ENCODE measurements at regions not wholly inside any gene's neighbourhood (a gene's known extent, or its start where the extent isn't known, plus 50 kb on each side); places are given as distances from the start of the nearest gene placed in this dataset.

- no peak for TF ChIP-seq CTCF (IDR thresholded peaks at IDR 0.05)
- no peaks in the 10 kb centered on the region for H3K9me3 Mint-ChIP-seq (ENCODE audit: unreplicated experiment)
- peaks cover 4% of the 10 kb centered on the region for H3K27me3 Mint-ChIP-seq (ENCODE audit: unreplicated experiment)
- no peak overlapping the region for H3K27ac Mint-ChIP-seq (ENCODE audit: unreplicated experiment)
- H3K36me3 Mint-ChIP-seq (ENCODE audit: unreplicated experiment): no peaks in the 10 kb centered on the region
- no peaks in the 10 kb centered on the region for H3K4me1 Mint-ChIP-seq (ENCODE audit: unreplicated experiment)
- DNase-seq (ENCODE audit: extremely low spot score, unreplicated experiment): no peak
- H3K4me3 Mint-ChIP-seq (ENCODE audit: unreplicated experiment): no peak overlapping the region
Observed at GRCh38 chr5:12071455-12071854, 167.2 kb upstream of the CTNND2 start.

GRCh38 chr5:12023614-12024241 is 119.5 kb upstream of the CTNND2 start:
- Mint-ChIP-seq H3K9me3 (ENCODE audit: unreplicated experiment) (no peaks in the 10 kb centered on the region), H3K27me3 (ENCODE audit: unreplicated experiment) (peaks cover 6% of the 10 kb centered on the region), H3K27ac (ENCODE audit: unreplicated experiment) (no peak overlapping the region), H3K4me1 (ENCODE audit: unreplicated experiment) (no peaks in the 10 kb centered on the region), H3K4me3 (ENCODE audit: unreplicated experiment) (no peak overlapping the region), H3K36me3 (ENCODE audit: unreplicated experiment) (no peaks in the 10 kb centered on the region)
- peak; percentile 73 for TF ChIP-seq CTCF (IDR thresholded peaks at IDR 0.05)
- no peak for DNase-seq (ENCODE audit: extremely low spot score, unreplicated experiment)

GRCh38 chr5:12022444-12022843 is 118.2 kb upstream of the CTNND2 start:
- Mint-ChIP-seq H3K27me3 (ENCODE audit: unreplicated experiment) (peaks cover 6% of the 10 kb centered on the region), H3K36me3 (ENCODE audit: unreplicated experiment) (no peaks in the 10 kb centered on the region), H3K27ac (ENCODE audit: unreplicated experiment) (no peak overlapping the region), H3K9me3 (ENCODE audit: unreplicated experiment) (no peaks in the 10 kb centered on the region), H3K4me1 (ENCODE audit: unreplicated experiment) (no peaks in the 10 kb centered on the region), H3K4me3 (ENCODE audit: unreplicated experiment) (no peak overlapping the region)
- TF ChIP-seq CTCF (IDR thresholded peaks at IDR 0.05): no peak
- no peak for DNase-seq (ENCODE audit: extremely low spot score, unreplicated experiment)

GRCh38 chr5:12019306-12019705 is 115.1 kb upstream of the CTNND2 start:
- no peak for DNase-seq (ENCODE audit: extremely low spot score, unreplicated experiment)
- H3K9me3 Mint-ChIP-seq (ENCODE audit: unreplicated experiment): no peaks in the 10 kb centered on the region
- no peak for TF ChIP-seq CTCF (IDR thresholded peaks at IDR 0.05)
- H3K27me3 Mint-ChIP-seq (ENCODE audit: unreplicated experiment): peaks cover 6% of the 10 kb centered on the region
- H3K4me3 Mint-ChIP-seq (ENCODE audit: unreplicated experiment): no peak overlapping the region
- no peaks in the 10 kb centered on the region for H3K36me3 Mint-ChIP-seq (ENCODE audit: unreplicated experiment)
- H3K4me1 Mint-ChIP-seq (ENCODE audit: unreplicated experiment): peaks cover 2% of the 10 kb centered on the region
- no peak overlapping the region for H3K27ac Mint-ChIP-seq (ENCODE audit: unreplicated experiment)

GRCh38 chr5:12017007-12017406 is 112.8 kb upstream of the CTNND2 start:
- Mint-ChIP-seq H3K27me3 (ENCODE audit: unreplicated experiment) (peaks cover 7% of the 10 kb centered on the region), H3K4me1 (ENCODE audit: unreplicated experiment) (peaks cover 2% of the 10 kb centered on the region)

More at GRCh38 chr5:12017007-12017406, 112.8 kb upstream of the CTNND2 start:
- H3K36me3 Mint-ChIP-seq (ENCODE audit: unreplicated experiment): no peaks in the 10 kb centered on the region
- no peaks in the 10 kb centered on the region for H3K9me3 Mint-ChIP-seq (ENCODE audit: unreplicated experiment)
- H3K27ac Mint-ChIP-seq (ENCODE audit: unreplicated experiment): no peak overlapping the region
- H3K4me3 Mint-ChIP-seq (ENCODE audit: unreplicated experiment): no peak overlapping the region
- no peak for TF ChIP-seq CTCF (IDR thresholded peaks at IDR 0.05)
- DNase-seq (ENCODE audit: extremely low spot score, unreplicated experiment): no peak
